Fibroblast of mammary gland (primary cell): ENCODE measurements at regions not wholly inside any gene's neighbourhood (a gene's known extent, or its start where the extent isn't known, plus 50 kb on each side); places are given as distances from the start of the nearest gene placed in this dataset.
"Not testable (repeated sequence)": the region's sequence is repeated elsewhere in the genome, so short reads cannot be mapped to it uniquely, and the experiment has no call there.

ENCODE experiments used
- DNase-seq: peaks from one replicate; pipeline ENCODE4 v3.0.0-alpha.2; 2010; ENCODE audit warnings: low read depth
- H3K4me3 ChIP-seq: 2 replicates; pipeline ENCODE4 v1.5.1; 2011; ENCODE audit warnings: low read depth, mild to moderate bottlenecking, low read length, moderate library complexity; ENCODE audit not compliant: control insufficient read depth
- CTCF ChIP-seq: conservative IDR thresholded peaks from 2 replicates; pipeline ENCODE4 v1.5.1; 2011; ENCODE audit warnings: low read depth, low read length, inconsistent platforms; ENCODE audit not compliant: control insufficient read depth, insufficient read depth

- no peak for TF ChIP-seq CTCF
- no peak overlapping the region for H3K4me3 ChIP-seq
- DNase-seq, result no peak
Observed at GRCh38 chr6:3913958-3914337, 64.8 kb downstream of the FAM50B start.

- TF ChIP-seq CTCF, result no peak
- DNase-seq, result no peak
- H3K4me3 ChIP-seq, result no peak overlapping the region
Observed at GRCh38 chr6:3915076-3915791, 66.1 kb downstream of the FAM50B start.

- DNase-seq, result no peak
- TF ChIP-seq CTCF, result no peak
- no peak overlapping the region for H3K4me3 ChIP-seq
Observed at GRCh38 chr6:3916211-3916610, 67.0 kb downstream of the FAM50B start.

- H3K4me3 ChIP-seq, DNase-seq: not testable (repeated sequence)
Observed at GRCh38 chr6:3916749-3917148, 67.6 kb downstream of the FAM50B start.

GRCh38 chr6:3918469-3918868, 69.3 kb downstream of the FAM50B start:
- DNase-seq, result no peak
- no peak for TF ChIP-seq CTCF
- no peak overlapping the region for H3K4me3 ChIP-seq

- H3K4me3 ChIP-seq, result no peak overlapping the region
- no peak for DNase-seq
- TF ChIP-seq CTCF, result no peak
Observed at GRCh38 chr6:3919130-3919628, 70.0 kb downstream of the FAM50B start.

GRCh38 chr6:3919849-3920248, 70.7 kb downstream of the FAM50B start:
- no peak overlapping the region for H3K4me3 ChIP-seq
- TF ChIP-seq CTCF, result no peak
- no peak for DNase-seq
